SK-MEL-5 (cell line): ENCODE measurements at regions not wholly inside any gene's neighbourhood (a gene's known extent, or its start where the extent isn't known, plus 50 kb on each side); places are given as distances from the start of the nearest gene placed in this dataset.
"Not testable (repeated sequence)": the region's sequence is repeated elsewhere in the genome, so short reads cannot be mapped to it uniquely, and the experiment has no call there.

ENCODE experiments used
- DNase-seq: peaks from one replicate; pipeline ENCODE4 v3.0.0-alpha.2; 2016; ENCODE audit warnings: low read depth, low spot score
- in situ Hi-C: cut with HindIII; loops from 2 replicates; pipeline ENCODE4 v1.10.0; 2016; ENCODE audit warnings: low sequenced_read_pairs, high pct_unique_total_duplicates, low pct_unique_long_range_greater_than_20kb

DNA sequence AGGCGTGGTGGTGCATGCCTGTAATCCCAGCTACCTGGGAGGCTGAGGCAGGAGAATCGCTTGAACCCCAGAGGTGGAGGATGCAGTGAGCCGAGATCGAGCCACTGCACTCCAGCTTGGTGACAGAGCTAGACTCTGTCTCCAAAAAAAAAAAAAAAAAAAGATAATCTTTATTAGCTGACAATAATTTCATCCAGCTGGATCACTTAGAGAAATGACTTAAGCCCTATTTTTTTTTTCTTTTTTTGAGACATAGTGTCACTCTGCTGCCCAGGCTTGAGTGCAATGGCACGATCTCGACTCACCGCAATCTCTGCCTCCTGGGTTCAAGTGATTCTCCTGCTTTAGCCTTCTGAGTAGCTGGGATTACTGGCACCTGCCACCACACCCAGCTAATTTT, 51.6 kb upstream of the MAP4K4 start:
- in situ Hi-C loops, DNase-seq: not testable (repeated sequence)

DNA sequence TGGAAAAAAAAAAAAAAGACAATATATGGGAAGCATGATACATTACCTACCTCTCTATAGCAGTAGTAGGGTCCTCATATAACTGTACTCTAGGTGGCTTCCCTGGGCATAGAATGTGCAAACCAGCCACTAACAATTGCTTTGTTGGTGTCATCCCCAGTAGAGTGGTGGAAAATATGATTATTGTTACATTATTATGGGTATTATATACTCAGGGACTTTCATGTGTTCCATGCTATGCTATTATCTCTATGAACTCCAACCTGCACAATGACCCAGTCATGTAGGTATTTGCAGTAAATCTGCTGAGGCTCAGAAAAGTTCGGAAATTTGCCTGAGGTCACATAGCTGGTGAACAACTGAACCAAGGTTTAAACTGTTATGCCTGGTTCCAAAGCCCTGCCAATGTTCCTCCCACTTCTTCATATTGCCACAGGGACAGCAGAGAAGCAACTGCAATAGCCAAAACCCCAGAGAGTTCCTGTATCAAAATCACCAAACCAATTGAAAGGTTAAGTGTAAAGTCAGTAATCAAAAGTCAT, 52.6 kb upstream of the MAP4K4 start:
- in situ Hi-C loops = no loop called here
- no peak for DNase-seq

DNA sequence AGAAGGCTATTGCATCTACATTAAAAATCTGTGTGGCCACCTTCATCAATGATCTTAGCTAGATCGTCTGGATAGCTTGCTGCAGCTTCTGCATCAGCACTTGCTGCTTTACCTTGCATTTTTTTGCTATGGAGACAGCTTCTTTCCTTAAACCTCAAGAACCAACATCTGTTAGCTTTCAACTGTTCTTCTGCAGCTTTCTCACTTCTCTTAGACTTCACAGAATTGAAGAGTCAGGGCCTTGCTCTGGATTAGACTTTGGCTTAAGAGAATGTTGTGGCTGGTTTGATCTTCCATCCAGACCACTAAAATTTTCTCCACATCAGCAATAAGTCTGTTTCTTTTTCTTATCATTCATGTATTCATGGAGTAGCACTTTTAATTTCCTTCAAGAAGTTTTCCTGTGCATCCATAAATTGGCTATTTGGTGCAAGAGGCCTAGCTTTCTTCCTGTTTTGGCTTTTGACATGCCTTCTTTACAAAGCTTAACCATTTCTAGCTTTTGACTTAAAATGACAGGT, 54.4 kb upstream of the MAP4K4 start:
- in situ Hi-C loops = no loop called here
- DNase-seq = no peak

DNA sequence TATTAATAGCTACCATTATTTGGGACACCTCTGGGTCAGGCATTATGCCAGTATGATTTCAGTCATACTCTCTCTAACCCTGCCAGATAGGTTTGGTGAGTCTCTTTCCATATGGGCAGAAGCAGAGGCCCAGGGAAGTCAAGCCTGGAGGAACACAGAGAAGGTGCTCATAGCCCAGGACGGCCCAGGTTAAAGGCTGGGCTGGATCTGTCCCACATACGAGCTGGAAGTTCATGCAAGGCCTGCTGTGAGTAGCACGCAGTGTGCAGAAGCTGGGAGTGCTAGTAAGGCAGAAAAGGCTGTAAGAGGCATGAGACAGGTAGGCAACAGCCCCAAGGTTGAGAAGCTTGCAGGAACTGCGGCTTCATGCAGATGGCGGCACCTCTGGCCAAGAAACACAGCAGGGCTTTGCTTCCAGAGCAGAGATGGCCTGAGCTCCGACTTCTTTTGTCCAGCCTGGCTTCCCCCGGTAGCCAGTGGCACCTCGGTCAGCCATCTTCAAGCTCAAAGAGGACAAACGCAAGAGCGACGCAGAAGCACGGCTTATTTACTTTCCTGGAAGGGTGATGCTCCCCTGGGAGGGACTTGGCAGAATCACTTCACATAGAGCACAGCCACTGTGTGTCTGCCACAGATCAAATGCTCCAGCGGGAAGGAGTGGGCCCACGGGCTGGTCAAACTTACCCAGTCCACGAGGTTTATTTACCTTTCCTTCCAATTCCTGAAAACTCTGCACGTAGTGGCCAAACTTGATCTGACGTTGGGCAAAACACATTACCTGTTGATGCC, 58.5 kb upstream of the MAP4K4 start:
- in situ Hi-C loops = no loop called here
- DNase-seq = no peak

DNA sequence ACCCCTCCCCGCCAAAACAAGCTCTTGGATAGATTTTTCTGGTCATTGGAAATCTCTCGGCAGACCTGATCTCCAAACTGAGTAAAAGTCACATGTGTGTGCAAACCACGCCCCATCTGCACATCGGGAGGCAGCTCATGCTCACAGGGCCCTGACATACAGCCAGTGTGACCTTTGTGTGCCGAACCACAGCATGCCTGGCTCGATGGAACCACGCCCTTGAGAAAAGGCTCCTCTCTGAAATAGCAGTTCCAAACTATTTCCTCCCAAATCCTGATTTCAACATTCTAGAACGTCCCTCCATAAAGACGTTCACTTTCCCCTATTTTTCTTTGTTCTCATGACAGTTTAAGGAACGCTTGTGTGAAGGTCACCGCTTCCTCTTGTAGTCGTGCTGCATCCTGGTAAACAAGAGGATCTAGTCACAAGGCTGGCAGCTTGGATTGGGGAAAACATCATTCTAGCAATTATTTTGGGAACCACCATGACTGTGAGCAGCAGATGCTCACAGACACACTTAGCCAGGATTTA, 59.3 kb upstream of the MAP4K4 start:
- DNase-seq = no peak
- in situ Hi-C loops = no loop called here

DNA sequence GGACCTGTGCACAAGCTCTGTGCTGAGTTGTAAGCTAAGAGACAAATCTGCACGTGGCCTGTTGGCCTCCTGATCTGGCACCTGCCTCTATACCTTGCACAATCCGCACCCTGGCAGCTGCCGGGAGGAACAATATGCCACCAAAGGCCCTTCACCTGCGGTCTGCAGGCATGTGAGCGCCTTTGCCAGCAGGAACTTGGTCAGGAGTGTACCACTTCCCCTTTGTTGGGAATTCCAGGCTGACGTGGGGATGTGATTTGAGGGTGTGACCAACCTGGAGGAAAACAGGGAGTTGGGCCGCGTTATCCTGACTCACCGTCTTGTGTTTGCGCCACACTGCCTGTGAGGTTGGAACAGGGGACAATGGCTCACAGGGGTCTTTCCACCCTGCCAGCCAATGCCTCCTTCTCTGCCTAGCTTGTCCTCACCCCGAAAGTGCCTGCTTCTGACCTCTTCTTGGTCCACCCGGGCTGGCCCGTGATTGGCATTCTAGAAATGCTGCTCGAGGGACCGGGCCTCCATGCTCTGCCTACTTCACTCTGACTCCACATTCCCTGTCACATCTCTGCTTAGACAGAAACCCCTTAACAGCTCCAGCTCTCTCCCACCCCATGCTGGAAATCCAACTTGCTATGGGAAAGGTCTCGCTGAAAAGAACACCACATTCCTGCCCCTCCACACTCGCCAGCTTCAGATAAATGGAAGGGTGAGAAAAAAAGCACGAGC, 67.1 kb upstream of the MAP4K4 start:
- DNase-seq = no peak
- in situ Hi-C loops = no loop called here

DNA sequence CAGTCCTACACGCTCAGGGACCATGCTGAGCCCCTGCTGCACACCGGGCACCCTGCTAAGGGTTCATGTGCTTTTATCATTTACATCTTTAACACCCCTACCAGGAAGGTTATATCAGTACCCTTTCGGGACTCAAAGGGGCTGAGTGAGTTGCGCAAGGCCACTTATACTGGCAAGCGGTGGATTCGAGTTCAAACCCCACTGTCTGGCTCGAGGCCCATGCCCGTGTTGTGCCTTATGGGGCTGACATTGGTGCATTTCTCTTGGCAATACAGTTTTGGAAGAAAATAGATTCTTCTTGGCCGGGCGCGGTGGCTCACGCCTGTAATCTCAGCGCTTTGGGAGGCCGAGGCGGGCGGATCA, 69.5 kb upstream of the MAP4K4 start:
- in situ Hi-C loops = no loop called here
- no peak for DNase-seq

DNA sequence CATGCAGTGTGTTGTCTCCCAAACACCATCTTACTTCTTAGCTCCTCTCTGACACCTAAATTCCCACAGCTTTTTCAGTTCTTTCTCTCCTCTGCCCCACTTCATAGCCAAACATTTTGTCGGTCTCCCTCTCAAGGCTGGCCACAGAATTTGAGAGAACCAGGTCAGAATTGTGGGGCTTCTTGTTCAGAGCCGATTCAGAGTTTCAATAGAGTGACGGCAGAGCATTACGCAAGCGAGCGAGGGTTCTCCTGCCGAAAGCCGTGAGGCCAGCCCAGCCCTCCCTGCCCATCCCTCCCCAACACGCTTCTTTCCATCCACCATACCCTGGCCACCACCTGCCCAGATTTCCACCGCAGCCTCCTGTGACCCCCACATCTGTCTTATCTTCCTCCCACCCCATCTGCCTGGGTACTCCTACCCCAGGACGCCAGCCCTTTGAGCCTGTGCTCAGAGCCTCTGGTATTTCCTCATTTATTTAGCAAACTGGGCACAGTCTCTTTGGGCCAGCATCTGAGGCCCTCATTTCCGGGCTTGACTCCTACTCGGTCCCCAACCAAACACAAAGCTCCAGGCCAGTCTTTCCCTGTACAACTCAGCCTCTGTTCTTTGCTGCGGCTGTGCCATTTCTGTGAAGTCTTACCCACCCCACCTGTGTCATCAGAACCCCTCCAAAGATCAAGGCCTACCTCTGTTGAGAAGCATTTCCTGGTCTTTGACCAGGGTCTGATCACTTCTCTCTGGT, 70.0 kb upstream of the MAP4K4 start:
- in situ Hi-C loops = no loop called here
- no peak for DNase-seq

DNA sequence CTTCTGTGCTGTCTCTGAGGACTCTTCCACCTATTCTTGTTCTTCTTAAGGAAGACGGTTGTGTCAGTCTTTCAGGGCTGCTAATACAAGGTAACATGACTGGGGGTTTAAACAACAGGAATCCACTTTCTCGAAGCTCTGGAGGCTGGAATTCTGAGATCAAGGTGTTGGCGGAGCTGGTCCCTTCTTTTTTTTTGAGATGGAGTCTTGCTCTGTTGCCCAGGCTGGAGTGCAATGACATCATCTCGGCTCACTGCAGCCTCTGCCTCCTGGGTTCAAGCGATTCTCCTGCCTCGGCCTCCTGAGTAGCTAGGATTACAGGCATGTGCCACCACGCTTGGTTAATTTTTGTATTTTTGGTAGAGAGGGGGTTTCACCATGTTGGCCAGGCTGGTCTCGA, 71.7 kb upstream of the MAP4K4 start:
- in situ Hi-C loops, DNase-seq: not testable (repeated sequence)

DNA sequence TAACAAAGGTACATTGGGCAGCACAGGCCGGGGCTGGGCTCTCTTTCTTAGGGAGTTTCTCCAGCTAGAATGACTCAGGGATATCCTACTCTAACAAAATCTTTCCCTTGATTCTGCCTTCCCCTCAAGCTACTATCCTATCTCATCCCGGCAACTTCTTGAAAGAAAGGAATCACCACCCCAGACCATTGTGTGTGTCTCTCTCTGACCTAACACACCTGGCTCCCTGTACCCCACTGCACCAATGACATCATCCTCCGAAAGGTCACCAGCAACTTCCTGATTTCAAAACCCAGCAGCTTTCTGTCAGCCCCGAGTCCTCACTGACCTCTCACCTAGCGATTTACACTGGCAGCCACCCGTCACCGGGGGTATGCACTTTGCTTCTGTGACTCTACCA, 72.1 kb upstream of the MAP4K4 start:
- in situ Hi-C loops = no loop called here
- DNase-seq = no peak

DNA sequence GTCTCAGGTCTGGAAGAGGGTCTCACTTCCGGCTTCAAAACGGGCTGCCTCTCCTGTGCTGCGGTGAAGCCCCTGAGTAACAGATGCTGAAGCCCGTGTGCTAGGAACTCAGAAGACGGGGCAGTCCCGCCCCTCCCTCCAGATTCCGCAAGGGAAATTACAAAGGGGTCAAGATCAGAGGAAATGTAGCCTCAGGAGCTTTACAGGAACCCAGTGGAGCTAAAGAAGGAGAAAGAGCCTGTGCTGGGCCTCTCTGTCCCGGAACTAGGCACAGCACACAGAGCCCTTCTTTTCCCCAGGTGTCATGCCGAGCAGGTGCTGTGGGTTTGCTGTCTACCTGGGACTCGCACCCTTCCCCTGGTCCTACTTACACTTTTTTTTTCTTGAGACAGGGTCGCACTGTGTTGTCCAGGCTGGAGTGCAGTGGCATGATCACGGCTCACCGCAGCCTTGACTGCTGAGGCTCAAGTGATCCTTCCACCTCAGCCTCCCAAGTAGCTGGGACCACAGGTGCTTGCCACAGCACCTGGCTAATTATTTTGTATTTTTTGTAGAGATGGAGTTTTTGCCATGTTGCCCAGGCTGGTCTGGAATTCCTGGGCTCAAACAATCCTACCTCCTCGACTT, 72.7 kb upstream of the MAP4K4 start:
- no peak for DNase-seq
- in situ Hi-C loops = no loop called here

DNA sequence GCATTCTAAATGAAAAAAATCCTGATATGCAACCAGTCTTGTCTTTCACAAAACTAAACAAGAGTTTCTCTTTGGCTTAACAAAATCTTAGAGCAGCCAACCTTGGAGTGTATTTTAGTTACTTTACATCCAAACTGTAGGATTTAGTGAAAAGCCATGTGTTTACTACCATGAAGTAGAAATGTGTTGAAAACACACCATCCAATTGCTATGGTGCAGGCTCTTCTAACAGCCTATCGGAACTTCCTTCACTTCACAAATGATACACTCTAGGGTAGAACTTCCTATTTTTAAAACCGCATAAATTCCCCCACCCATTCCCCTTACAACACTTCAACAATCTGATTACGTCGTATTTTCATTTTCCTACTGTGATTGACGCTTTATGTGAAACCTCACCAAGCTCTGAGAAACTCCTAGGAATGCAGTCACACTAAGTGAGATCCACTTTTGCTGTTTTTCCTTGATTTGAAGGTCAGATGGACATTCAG, 74.4 kb upstream of the MAP4K4 start:
- in situ Hi-C loops = no loop called here
- no peak for DNase-seq

DNA sequence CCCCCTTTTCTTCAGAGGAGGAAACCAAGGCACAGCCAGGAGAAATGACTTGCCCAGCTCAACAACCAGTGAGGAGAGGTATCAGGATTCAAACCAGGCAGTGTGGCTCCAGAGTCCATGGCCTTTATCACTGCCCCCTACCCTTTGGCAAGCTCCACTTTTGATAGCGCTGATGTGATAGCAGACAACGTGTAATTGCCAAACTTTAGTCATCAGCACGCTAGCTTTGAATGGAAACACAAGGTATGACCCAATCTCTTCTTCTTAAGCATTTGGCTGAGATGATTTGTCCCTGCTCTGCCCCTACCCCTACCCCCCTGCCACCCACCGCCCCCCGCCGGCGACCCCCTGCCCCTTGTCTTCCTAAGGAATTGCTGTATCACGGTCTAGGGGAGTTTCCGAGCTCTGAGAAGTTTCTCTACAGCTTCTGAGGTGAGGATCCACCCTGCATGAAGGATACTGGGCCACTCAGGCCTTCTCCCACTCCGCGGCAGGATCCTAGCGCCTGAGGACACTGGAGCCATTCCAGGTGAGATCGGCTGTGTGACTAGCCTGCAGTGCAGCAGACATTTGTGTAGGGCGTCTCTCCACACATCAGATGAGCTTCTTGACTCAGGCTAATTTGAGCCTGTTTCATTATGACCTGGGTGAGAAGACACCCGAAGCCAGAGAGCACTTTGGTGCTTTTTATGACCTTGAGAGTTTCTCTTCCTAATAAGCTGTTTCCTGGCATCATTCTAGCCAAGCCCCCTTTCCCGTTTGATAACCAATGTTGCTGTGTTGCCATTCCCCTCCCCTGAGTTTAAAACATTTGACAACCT, 75.1 kb upstream of the MAP4K4 start:
- no peak for DNase-seq
- in situ Hi-C loops = no loop called here

DNA sequence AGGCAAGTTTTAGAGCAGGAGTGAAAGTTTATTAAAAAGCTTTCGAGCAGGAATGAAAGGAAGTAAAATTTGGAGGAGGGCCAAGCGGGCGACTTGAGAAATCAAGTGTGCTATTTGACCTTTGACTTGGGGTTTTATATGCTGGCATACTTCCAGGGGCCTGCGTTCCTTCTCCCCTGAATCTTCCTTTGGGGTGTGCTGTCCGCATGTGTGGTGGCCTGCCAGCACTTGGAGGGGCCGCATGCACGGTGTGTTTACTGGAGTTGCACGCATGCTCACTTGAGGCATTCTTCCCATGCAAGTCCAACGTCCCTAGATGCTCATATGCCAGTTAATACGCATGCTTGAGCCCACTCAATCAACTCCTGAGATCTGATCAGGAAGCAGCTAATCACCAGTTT, 78.3 kb upstream of the MAP4K4 start:
- in situ Hi-C loops = no loop called here
- DNase-seq = no peak

DNA sequence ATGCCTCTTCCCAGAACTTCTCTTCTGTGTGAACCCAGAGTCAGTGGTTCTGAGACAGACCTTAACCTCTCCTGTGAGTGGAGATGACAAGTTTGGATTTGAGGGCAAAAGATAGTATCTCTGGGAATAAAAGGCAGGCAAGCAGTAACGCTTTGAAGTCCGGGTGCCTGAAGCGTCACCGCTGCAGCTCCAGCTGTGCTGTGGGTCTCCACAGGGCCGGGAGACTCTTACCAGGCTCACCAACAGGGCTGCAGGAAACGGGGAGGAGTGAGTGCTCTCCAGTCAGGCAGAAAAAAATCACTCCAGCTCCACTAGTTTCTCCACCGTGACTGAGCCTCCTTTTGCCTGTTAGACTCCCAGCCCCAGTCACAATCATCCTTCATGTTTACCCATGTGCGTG, 79.7 kb upstream of the MAP4K4 start:
- no peak for DNase-seq

DNA sequence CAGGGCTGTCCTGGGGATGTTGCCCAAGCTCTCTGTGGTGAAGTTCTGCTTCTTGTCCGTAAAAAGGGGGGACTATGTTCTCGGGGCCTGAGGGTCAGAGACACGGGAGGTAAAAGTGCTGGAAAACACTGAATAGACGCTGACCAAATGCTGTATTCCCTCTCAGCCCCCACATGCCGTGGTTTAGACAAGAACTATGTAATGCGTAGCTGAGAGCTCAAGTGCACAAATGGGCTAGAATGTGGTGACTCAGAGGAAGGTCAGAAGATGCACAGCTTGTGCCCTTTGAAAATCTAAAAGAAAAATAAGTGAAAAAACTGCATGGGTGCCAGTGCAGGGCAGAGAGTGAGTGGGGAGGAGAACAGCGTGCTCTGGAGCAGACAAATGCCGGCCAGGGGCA, 80.3 kb upstream of the MAP4K4 start:
- no peak for DNase-seq
- in situ Hi-C loops = no loop called here

More for the DNA sequence above, 79.7 kb upstream of the MAP4K4 start:
- in situ Hi-C loops = no loop called here
